ENCODE measurements at regions not wholly inside any gene's neighbourhood (a gene's known extent, or its start where the extent isn't known, plus 50 kb on each side); places are given as distances from the start of the nearest gene placed in this dataset.
"Not testable (repeated sequence)": the region's sequence is repeated elsewhere in the genome, so short reads cannot be mapped to it uniquely, and the experiment has no call there.

DNA sequence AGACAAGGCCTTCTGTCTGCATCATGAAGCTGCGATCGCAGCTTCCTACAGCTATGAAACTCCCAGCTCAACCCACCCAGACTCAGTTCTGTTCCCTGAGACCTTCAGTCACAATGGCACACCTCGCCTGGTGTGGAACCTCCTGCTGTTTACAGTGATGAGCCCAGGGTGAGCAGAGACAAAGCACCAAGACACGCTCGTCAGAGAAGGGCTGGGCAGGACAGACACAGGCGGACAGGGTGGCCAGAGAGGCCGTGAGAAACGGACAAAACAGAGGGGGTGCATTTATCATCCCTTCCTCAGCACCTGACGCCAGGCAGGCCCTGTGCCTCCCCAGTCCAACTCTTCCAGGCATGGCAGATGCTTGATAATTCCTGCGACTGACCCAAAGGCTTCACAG lies 178.2 kb downstream of the LMLN start:
- TF ChIP-seq, protein P1, sequence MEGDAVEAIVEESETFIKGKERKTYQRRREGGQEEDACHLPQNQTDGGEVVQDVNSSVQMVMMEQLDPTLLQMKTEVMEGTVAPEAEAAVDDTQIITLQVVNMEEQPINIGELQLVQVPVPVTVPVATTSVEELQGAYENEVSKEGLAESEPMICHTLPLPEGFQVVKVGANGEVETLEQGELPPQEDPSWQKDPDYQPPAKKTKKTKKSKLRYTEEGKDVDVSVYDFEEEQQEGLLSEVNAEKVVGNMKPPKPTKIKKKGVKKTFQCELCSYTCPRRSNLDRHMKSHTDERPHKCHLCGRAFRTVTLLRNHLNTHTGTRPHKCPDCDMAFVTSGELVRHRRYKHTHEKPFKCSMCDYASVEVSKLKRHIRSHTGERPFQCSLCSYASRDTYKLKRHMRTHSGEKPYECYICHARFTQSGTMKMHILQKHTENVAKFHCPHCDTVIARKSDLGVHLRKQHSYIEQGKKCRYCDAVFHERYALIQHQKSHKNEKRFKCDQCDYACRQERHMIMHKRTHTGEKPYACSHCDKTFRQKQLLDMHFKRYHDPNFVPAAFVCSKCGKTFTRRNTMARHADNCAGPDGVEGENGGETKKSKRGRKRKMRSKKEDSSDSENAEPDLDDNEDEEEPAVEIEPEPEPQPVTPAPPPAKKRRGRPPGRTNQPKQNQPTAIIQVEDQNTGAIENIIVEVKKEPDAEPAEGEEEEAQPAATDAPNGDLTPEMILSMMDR (IDR thresholded peaks at IDR 0.05; ENCODE audit: insufficient read depth, low read length) = not testable (repeated sequence)
- not testable (repeated sequence) for TF ChIP-seq POLR2AphosphoS5 (IDR thresholded peaks at IDR 0.05; ENCODE audit: low read depth); GABPA (IDR thresholded peaks at IDR 0.05; ENCODE audit: low read depth); REST (IDR thresholded peaks at IDR 0.05; ENCODE audit: insufficient replicate concordance, low read depth); SPI1 (IDR thresholded peaks at IDR 0.05; ENCODE audit: borderline replicate concordance, low read depth)
